HG02678 (cell line): ENCODE measurements at regions not wholly inside any gene's neighbourhood (a gene's known extent, or its start where the extent isn't known, plus 50 kb on each side); places are given as distances from the start of the nearest gene placed in this dataset.
"Not testable (repeated sequence)": the region's sequence is repeated elsewhere in the genome, so short reads cannot be mapped to it uniquely, and the experiment has no call there.

Experiments used
- ATAC-seq: cut with Tn5 transposase; IDR thresholded peaks from one replicate; pipeline ENCODE4 v1.9.1; 2021; ENCODE audit warnings: mild to moderate bottlenecking, moderate library complexity; ENCODE audit not compliant: unreplicated experiment

DNA sequence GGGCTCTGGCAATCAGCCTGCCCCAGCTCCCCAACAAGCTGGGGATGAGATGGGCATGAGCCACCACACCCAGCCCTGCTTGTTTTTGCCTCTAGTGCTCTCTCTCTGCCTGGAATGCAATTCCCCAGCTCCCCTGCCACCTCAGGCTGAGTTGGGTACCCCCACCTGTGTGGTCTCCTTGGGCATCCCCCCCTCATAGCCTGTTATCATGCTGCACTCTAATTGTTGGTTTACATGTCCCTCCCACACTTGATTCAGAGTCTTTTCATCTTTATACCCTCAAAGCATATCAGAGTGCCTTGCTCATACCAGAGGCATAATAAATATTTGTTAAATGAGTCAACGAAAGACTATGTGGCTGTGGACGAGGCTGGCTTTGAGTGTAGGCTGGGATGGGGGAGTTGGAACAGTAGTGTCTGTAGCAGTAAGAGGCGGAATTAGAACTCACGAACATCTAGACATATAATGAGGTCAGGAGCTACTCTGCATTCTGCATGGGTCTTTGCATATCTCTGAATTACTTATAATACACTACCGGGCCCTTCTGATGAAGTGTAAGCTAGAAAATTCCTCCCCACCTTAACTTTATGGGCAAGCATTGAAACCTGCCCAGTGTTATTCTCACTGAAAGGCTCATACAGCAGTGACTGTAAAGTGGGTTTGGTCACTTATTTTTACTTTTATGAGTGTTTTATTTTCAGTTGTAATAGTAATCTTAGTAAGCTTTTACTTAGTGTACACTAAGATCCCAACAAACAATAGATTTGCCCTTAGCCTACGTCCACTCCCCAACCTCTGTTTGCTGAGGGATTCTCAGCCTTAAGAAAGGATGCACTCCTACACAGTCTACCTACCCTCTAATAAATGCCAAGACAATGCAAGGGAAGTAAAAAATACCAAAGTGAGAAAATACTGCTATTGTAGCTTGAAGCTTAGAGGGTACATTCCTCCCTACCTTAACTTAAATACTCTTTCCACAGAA is 58.7 kb downstream of the EDN1 start:
- no peak for ATAC-seq

DNA sequence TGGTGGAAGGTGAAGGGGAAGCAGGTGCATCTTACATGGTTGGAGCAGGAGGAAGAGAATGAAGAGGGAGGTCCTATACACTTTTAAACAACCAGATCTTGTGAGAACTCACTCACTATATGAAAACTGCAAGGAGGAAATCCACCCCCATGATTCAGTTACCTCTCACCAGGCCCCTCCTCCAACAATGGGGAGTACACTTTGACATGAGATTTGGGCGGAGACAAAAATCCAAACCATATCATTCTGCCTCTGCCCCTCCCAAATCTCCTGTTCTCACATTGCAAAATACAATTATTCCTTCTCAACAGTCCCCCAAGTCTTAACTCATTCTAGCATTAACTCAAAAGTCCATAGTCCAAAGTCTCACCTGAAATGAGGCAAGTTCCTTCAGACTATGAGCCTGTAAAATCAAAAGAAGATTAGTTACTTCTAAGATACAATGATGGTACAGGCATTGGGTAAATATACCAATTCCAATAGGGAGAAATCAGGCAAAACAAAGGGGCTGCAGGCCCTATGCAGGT is 60.5 kb downstream of the EDN1 start:
- no peak for ATAC-seq

- ATAC-seq: no peak
These were observed 61.5 kb downstream of the EDN1 start for GRCh38 chr6:12351672-12352071.

DNA sequence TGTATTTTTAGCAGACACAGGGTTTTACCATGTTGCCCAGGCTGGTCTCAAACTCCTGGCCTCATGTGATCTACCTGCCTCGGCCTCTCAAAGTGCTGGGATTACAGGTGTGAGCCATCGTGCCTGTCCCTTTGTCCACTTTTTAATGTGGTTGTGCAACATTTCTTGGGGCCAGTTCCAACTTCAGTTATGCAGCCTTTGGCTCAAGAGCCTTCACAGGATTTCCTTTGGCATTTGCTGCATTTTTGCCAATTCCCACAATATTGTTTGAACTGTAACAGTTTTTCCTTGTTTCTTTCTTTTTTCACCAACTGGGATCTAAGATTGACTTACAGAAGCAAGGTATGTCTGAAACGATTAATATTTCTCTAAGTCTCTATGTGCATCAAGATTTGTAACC is 63.6 kb downstream of the EDN1 start:
- ATAC-seq: no peak

DNA sequence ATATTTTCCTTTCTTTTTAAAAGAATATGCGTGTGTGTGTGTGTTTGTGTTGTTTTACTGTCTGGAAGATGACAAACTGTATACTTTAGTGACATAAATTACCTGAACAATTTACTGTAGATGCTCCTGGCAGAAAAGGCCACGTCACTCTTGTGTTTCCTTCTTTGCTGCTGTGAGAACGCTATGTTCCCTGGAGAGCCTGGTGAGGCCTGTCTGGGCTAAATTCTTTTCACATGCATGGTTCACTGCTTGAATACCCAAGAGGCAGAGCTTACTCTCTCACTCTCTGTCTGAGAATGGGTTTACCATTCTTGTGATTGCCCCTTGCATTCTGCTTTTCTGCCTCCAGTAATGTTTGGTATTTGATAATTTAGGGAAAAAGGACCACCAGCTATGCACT is 64.3 kb downstream of the EDN1 start:
- ATAC-seq: peak; percentile 41

DNA sequence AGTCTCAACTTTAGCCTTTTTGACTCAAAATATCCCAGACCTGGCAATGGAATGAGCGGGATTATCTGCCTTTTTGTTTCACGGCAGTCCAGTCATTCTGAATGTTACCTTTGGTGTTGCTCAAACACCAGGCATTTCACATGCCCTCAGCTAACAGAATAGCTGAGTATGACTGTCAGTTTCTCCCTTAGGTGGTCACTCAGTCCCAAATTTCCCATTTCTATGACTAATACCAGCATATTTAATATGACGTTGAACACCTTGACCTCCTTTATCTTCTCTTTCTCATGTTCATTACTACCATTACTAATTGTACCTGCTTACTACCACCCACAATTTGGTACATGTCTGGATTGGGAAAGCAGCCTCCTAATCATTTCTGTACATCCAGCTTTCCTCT is 65.2 kb downstream of the EDN1 start:
- ATAC-seq: no peak

DNA sequence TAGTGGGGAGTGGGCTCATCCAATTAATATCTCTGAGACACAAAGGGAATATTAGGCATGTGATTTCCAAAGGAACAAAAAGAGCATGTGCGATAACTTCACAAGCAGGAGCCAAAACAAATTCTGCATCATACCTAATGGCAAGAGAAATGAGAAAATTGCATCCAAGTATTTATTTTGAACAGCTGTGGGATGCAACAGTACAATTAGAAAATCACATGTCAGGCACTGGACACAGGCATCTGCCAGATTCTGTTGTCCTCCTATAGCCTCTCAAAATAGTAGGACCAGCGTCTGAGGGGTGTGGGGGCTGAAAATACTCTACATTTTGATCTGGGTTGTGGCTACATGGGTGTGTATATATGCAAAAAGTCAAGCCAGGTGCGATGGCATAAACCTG is 66.3 kb downstream of the EDN1 start:
- ATAC-seq: no peak

GRCh38 chr6:12356983-12357972 is 67.1 kb downstream of the EDN1 start:
- peak; percentile 68 for ATAC-seq

- ATAC-seq: no peak
These were observed 68.9 kb downstream of the EDN1 start for GRCh38 chr6:12359036-12359435.

DNA sequence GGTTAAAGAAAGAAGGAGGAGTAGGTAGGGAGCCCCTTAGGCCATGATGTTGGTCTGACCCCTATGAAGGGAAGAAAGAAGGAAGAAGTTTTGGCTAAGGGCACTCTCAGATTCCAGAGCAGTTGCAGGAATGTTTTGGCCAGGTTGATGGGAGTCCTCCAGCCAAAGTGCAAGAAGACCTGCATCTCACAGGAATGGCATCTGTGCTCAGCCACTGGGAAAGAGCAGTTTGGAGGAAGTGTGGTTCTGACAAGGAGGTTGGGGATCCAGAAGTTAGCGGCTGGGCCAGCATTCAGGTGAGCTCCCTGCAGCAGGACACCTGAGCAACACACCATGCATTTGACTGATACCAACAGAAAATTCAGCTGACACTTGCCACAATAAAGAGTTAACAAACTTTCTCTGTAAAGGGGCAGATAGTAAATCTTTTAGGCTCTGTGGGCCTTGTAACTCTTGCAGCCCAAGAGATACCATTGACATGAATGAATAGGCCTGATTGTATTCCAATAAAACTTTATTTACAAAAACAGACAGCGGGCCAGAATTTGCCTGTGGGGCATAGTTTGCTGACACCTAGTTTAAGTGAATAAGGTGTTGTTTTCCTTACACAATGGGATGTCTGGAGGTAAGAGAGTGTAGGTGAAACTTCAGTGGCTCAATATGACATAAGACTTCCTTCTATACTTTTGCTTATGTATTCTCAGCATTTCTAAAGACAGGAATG is 71.0 kb downstream of the EDN1 start:
- no peak for ATAC-seq

DNA sequence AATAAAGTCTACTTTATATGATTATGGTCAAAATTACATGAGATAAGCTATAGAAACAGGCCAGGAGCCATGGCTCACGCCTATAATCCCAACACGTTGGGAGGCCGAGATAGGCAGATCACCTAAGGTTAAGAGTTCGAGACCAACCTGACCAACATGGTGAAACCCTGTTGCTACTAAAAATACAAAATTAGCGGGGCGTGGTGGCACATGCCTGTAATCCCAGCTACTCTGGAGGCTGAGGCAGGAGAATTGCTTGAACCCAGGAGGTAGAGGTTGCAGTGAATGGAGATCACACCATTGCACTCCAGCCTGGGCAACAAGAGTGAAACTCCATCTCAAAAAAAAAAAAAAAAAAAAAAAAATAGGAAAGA is 73.1 kb downstream of the EDN1 start:
- ATAC-seq: not testable (repeated sequence)

DNA sequence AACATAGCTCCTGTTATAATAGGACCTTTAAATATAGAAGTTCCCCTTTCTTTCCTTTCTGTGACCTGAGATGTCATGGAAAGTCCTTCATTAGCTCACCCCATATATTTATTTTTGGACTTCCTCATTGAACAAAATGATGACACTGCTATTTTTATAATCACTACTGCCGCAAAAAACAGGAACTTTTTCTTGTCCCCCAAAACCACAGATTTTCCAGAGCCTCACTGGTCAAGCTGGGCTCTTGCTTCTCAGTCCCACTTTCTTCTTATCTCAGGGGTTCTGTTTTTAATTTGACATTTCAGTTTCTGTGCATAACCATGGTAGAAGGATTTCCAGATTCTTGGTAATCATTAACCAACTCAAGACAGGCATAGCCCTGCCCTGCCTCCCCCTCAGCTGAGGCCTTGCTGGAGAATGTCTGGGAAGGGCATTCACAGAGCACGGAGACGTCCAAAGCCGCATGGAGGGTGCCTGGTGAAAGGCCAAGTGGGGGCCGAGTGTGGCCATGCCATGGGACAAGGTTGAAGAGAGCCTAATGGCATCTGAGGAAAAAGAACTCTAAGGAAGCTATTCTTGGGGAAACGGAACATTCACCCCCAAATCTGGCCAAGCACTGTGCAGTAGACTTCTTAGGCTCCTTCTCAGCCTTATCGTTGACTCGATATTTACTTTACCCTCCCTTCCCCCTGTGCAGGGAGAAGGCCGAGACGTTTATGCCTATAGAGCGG is 73.7 kb downstream of the EDN1 start:
- peak; percentile 72 for ATAC-seq

DNA sequence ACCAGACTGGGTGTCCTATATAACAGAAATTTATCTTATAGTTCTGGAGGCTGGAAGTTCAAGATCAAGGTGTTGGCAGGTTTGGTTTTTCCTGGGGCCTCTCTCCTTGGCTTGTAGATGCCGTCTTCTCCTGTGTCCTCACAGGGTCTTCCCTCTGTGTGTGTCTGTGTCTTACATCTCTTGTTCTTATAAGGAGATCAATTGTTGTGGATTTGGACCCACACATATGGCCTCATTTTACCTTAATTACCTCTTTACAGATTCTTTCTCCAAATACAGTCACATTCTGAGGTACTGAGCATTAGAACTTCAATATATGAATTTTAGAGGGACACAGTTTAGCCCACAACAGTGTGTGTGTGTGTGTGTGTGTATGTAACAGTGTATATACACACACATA is 74.5 kb downstream of the EDN1 start:
- no peak for ATAC-seq

- no peak for ATAC-seq
These were observed 76.6 kb downstream of the EDN1 start for GRCh38 chr6:12366731-12367130.

- ATAC-seq: no peak
These were observed 77.3 kb downstream of the EDN1 start for GRCh38 chr6:12367412-12367811.

GRCh38 chr6:12369355-12369754 is 79.2 kb downstream of the EDN1 start:
- no peak for ATAC-seq

- ATAC-seq: peak; percentile 64
These were observed 79.7 kb downstream of the EDN1 start for GRCh38 chr6:12369781-12370262.

DNA sequence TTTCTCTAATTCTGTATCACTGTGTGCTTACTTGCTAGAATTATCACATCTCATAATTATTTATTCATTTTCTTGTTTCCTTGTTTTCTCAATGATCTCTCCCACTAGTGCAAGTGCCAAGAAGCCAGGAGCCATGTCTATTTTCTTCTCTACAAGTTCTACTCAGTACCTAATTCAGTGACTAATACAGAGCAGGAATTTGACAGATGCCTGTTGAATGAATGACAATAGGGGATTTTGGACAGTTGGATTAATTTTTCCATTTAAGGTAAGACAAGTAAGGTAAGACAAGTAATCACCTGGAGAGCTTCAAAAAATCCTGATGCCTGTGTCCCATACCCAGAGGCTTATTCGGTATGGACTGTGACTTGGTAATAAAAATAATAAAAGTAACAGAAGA is 81.0 kb downstream of the EDN1 start:
- ATAC-seq: no peak

DNA sequence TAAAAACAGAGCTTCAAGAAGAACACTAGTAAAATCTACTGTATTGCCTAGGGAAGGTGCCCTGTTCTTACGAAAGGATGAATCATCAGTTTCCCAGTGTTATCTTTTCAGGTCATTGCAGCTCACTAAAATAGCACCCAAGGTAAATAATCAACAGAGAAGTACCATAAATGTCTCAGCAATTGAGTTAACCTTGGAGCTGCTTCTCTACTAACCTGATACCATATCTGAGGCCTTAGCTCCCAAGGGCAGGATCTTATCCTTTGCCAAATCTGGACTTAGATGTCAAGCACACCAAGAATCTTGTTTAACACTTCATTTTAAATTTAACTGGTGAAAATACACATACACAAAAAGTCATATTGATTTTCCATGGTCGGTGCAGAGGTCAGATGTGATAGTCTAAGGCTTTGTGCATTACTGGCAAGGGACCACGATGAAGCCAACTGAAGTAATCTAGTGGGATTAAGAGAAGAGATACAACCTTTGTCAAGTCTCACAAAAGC is 81.5 kb downstream of the EDN1 start:
- peak; percentile 52 for ATAC-seq

DNA sequence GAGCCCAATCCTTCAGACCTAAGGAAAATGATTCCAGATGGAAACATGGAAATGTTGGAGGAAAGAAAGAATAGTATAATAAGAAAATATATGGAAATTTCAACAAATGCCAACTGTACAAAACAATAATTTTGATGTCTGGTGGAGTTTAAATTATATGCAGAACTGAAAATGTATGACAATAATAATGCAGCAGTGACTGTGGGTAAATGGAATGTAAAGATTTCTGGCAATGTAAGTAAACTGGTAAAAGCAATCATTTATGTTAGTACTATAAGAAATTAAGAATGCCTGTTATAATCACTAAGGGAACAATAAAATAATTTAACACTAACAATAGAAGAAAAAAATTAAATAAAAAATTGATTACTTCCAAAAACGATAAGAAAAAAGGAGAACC is 89.0 kb downstream of the EDN1 start:
- ATAC-seq: no peak
